Ishikawa (cell line): ENCODE measurements at regions not wholly inside any gene's neighbourhood (a gene's known extent, or its start where the extent isn't known, plus 50 kb on each side); places are given as distances from the start of the nearest gene placed in this dataset.

Experiments
- CEBPB ChIP-seq: IDR thresholded peaks from 2 replicates; pipeline ENCODE4 v1.6.1; 2012
- CREB1 ChIP-seq: IDR thresholded peaks from 2 replicates; pipeline ENCODE4 v1.6.1; 2012; ENCODE audit warnings: low read depth
- EGR1 ChIP-seq: IDR thresholded peaks from 2 replicates; pipeline ENCODE4 v1.6.1; 2012
- EP300 ChIP-seq: IDR thresholded peaks from 2 replicates; pipeline ENCODE4 v1.6.1; 2012; ENCODE audit warnings: borderline replicate concordance
- FOXM1 ChIP-seq: IDR thresholded peaks from 2 replicates; pipeline ENCODE4 v1.6.1; 2012; ENCODE audit warnings: low read depth, borderline replicate concordance
- MAX ChIP-seq: IDR thresholded peaks from 2 replicates; pipeline ENCODE4 v1.6.1; 2012
- RAD21 ChIP-seq: IDR thresholded peaks from 2 replicates; pipeline ENCODE4 v1.6.1; 2012; ENCODE audit warnings: low read depth
- REST ChIP-seq: IDR thresholded peaks from 2 replicates; pipeline ENCODE4 v1.6.1; 2012; ENCODE audit warnings: low read depth, mild to moderate bottlenecking
- TAF1 ChIP-seq: IDR thresholded peaks from 2 replicates; pipeline ENCODE4 v1.6.1; 2012; ENCODE audit warnings: low read depth, mild to moderate bottlenecking
- TCF12 ChIP-seq: IDR thresholded peaks from 2 replicates; pipeline ENCODE4 v1.6.1; 2012; ENCODE audit warnings: low read depth
- TEAD4 ChIP-seq: IDR thresholded peaks from 2 replicates; pipeline ENCODE4 v1.6.1; 2012
- USF1 ChIP-seq: IDR thresholded peaks from 2 replicates; pipeline ENCODE4 v1.6.1; 2012
- YY1 ChIP-seq: IDR thresholded peaks from 2 replicates; pipeline ENCODE4 v1.6.1; 2012; ENCODE audit warnings: low read depth

- TF ChIP-seq MAX, result no peak
- no peak for TF ChIP-seq EP300
- TF ChIP-seq REST, result no peak
- no peak for TF ChIP-seq RAD21
- no peak for TF ChIP-seq USF1
- TF ChIP-seq TAF1, result no peak
- no peak for TF ChIP-seq CREB1
- TF ChIP-seq TCF12, result no peak
- TF ChIP-seq YY1, result no peak
- no peak for TF ChIP-seq TEAD4
- TF ChIP-seq CEBPB, result no peak
- TF ChIP-seq EGR1, result no peak
- TF ChIP-seq FOXM1, result no peak
Measured at GRCh38 chrX:25527596-25527995, 511.8 kb upstream of the ARX start.
